Fibroblast of mammary gland (primary cell): ENCODE measurements at regions not wholly inside any gene's neighbourhood (a gene's known extent, or its start where the extent isn't known, plus 50 kb on each side); places are given as distances from the start of the nearest gene placed in this dataset.
A peak's percentile ranks its signal among the peaks of the same experiment; 100 is the strongest.

Source experiments
- DNase-seq: peaks from one replicate; pipeline ENCODE4 v3.0.0-alpha.2; 2010; ENCODE audit warnings: low read depth
- H3K4me3 ChIP-seq: 2 replicates; pipeline ENCODE4 v1.5.1; 2011; ENCODE audit warnings: low read depth, mild to moderate bottlenecking, low read length, moderate library complexity; ENCODE audit not compliant: control insufficient read depth
- CTCF ChIP-seq: conservative IDR thresholded peaks from 2 replicates; pipeline ENCODE4 v1.5.1; 2011; ENCODE audit warnings: low read depth, low read length, inconsistent platforms; ENCODE audit not compliant: control insufficient read depth, insufficient read depth

- no peak overlapping the region for H3K4me3 ChIP-seq
- no peak for TF ChIP-seq CTCF
- peak; percentile 86 for DNase-seq
These were observed 173.7 kb downstream of the AREG start for GRCh38 chr4:74618659-74619058.

GRCh38 chr4:74619931-74620702 lies 174.2 kb downstream of the BTC start:
- H3K4me3 ChIP-seq = no peak overlapping the region
- no peak for TF ChIP-seq CTCF
- DNase-seq = peak; percentile 66

- no peak for TF ChIP-seq CTCF
- H3K4me3 ChIP-seq = no peak overlapping the region
- DNase-seq = no peak
These were observed 172.7 kb downstream of the BTC start for GRCh38 chr4:74621616-74622015.

GRCh38 chr4:74623041-74623440 lies 171.3 kb downstream of the BTC start:
- DNase-seq = peak; percentile 72
- peak; percentile 44 for TF ChIP-seq CTCF
- H3K4me3 ChIP-seq = no peak overlapping the region

- DNase-seq = peak; percentile 97
- H3K4me3 ChIP-seq = no peak overlapping the region
- TF ChIP-seq CTCF = no peak
These were observed 169.8 kb downstream of the BTC start for GRCh38 chr4:74624351-74625151.

- no peak overlapping the region for H3K4me3 ChIP-seq
- no peak for TF ChIP-seq CTCF
- DNase-seq = no peak
These were observed 168.3 kb downstream of the BTC start for GRCh38 chr4:74625981-74626380.
